H1 (cell line): ENCODE measurements at regions not wholly inside any gene's neighbourhood (a gene's known extent, or its start where the extent isn't known, plus 50 kb on each side); places are given as distances from the start of the nearest gene placed in this dataset.
"Not testable (repeated sequence)": the region's sequence is repeated elsewhere in the genome, so short reads cannot be mapped to it uniquely, and the experiment has no call there.

ENCODE experiments used
- CTCF ChIA-PET: fragments of 300-600 bp; sonication (Branson Sonifier 250); formaldehyde crosslinking; loops from one replicate; lab custom pipeline; 2021; ENCODE audit not compliant: partially characterized antibody; lab: Charles Lee
- POLR2A ChIA-PET: fragments of 300-600 bp; sonication (Branson Sonifier 250); formaldehyde crosslinking; loops from one replicate; lab custom pipeline; 2021; ENCODE audit warnings: inconsistent platforms; ENCODE audit not compliant: partially characterized antibody; lab: Charles Lee
- DNase-seq, 2 experiments: peaks; one replicate each; pipeline versions ENCODE4 v3.0.0 to v3.0.0-alpha.2; 2010 to 2022; ENCODE audit warnings: low spot score in 2 of 2, low read depth in 1 of 2, mixed read lengths in 1 of 2
- FAIRE-seq: peaks from 2 replicates; lab custom pipeline; 2011; peaks lifted over from hg19 to GRCh38; lab: Jason Lieb, UNC
- H2AFZ ChIP-seq: 2 replicates; pipeline ENCODE4 v1.8.1; 2012; ENCODE audit warnings: low read length, inconsistent platforms
- H2AK5ac ChIP-seq: 2 replicates; pipeline ENCODE4 v1.6.1; 2013; ENCODE audit warnings: low read depth, low read length
- H2BK120ac ChIP-seq: replicated peaks from 2 replicates; pipeline ENCODE3; 2013; ENCODE audit warnings: low read depth, low read length, inconsistent platforms
- H2BK12ac ChIP-seq: 2 replicates; pipeline ENCODE4 v1.6.1; 2013; ENCODE audit warnings: low read depth, low read length
- H2BK15ac ChIP-seq: 2 replicates; pipeline ENCODE4 v1.6.1; 2013; ENCODE audit warnings: low read length
- H2BK20ac ChIP-seq: 2 replicates; pipeline ENCODE4 v1.6.1; 2013; ENCODE audit warnings: low read length
- H2BK5ac ChIP-seq: 2 replicates; pipeline ENCODE4 v1.6.1; 2013; ENCODE audit warnings: low read depth, low read length
- H3K14ac ChIP-seq: 2 replicates; pipeline ENCODE4 v1.6.1; 2013; ENCODE audit warnings: inconsistent platforms; ENCODE audit not compliant: insufficient read length
- H3K18ac ChIP-seq: 2 replicates; pipeline ENCODE4 v1.6.1; 2013; ENCODE audit warnings: low read length; ENCODE audit errors: extremely low read depth
- H3K23ac ChIP-seq: 2 replicates; pipeline ENCODE4 v1.6.1; 2013; ENCODE audit warnings: inconsistent platforms; ENCODE audit not compliant: insufficient read length
- H3K23me2 ChIP-seq: 2 replicates; pipeline ENCODE4 v1.6.1; 2013; ENCODE audit warnings: low read depth, low read length
- H3K27ac ChIP-seq: 2 replicates; pipeline ENCODE4 v1.6.1; 2011; ENCODE audit warnings: low read depth, low read length, inconsistent platforms
- H3K27me3 ChIP-seq, 4 experiments: replicated peaks in 1 of 4; 1 replicate in 1 of 4; 2 replicates in 3 of 4; pipeline versions ENCODE4 v1.6.1 to v1.8.1; 2011 to 2013; ENCODE audit warnings: low read length in 3 of 4, mild to moderate bottlenecking in 3 of 4, inconsistent platforms in 2 of 4, mixed read lengths in 2 of 4, moderate library complexity in 1 of 4; ENCODE audit not compliant: control insufficient read depth in 3 of 4, insufficient read depth in 3 of 4; ENCODE audit errors: extremely low read depth in 1 of 4
- H3K36me3 ChIP-seq, 4 experiments: 2 replicates each; pipeline versions ENCODE4 v1.6.1 to v1.8.1; 2011 to 2013; ENCODE audit warnings: mild to moderate bottlenecking in 4 of 4, low read length in 3 of 4, moderate library complexity in 2 of 4, control low read depth in 1 of 4, inconsistent platforms in 1 of 4; ENCODE audit not compliant: insufficient read depth in 4 of 4, control insufficient read depth in 2 of 4
- H3K4ac ChIP-seq: replicated peaks from 2 replicates; pipeline ENCODE3; 2013; ENCODE audit warnings: low read length, low read depth, mixed read lengths, inconsistent platforms; ENCODE audit not compliant: insufficient read length
- H3K4me1 ChIP-seq, 4 experiments: replicated peaks in 1 of 4; 1 replicate in 1 of 4; 2 replicates in 3 of 4; pipeline versions ENCODE4 v1.6.1 to v1.8.1; 2011 to 2013; ENCODE audit warnings: low read length in 3 of 4, inconsistent platforms in 2 of 4, mixed read lengths in 1 of 4; ENCODE audit not compliant: insufficient read depth in 4 of 4, control insufficient read depth in 3 of 4
- H3K4me2 ChIP-seq, 2 experiments: 2 replicates each; pipeline versions ENCODE4 v1.6.1 to v1.8.1; 2011 to 2013; ENCODE audit warnings: low read depth in 2 of 2, low read length in 2 of 2, control low read depth in 1 of 2, inconsistent platforms in 1 of 2, mild to moderate bottlenecking in 1 of 2; ENCODE audit not compliant: insufficient read depth in 1 of 2
- H3K4me3 ChIP-seq, 4 experiments: fragments of 200-600, 300-600 bp in 1 of 4; sonication (generic), shearing (Covaris generic), sonication (Bioruptor Twin) in 1 of 4; 2 replicates each; pipeline versions ENCODE4 v1.5.1 to v1.8.1; 2011 to 2016; ENCODE audit warnings: low read length in 4 of 4, low read depth in 3 of 4, control low read depth in 2 of 4, inconsistent platforms in 2 of 4, mild to moderate bottlenecking in 2 of 4, mixed read lengths in 1 of 4, moderate library complexity in 1 of 4; ENCODE audit not compliant: insufficient read depth in 2 of 4; ENCODE audit errors: extremely low read depth in 1 of 4
- H3K56ac ChIP-seq: replicated peaks from 2 replicates; pipeline ENCODE3; 2013; ENCODE audit warnings: low read depth, mild to moderate bottlenecking, mixed read lengths, low read length, inconsistent platforms; ENCODE audit not compliant: insufficient read length
- H3K79me1 ChIP-seq: 2 replicates; pipeline ENCODE4 v1.6.1; 2013; ENCODE audit warnings: low read depth, low read length, control low read depth
- H3K79me2 ChIP-seq, 2 experiments: 2 replicates each; pipeline versions ENCODE4 v1.6.1 to v1.8.1; 2012 to 2013; ENCODE audit warnings: low read length in 2 of 2, mild to moderate bottlenecking in 2 of 2, inconsistent platforms in 1 of 2; ENCODE audit not compliant: insufficient read depth in 2 of 2, control insufficient read depth in 1 of 2
- H3K9ac ChIP-seq, 4 experiments: replicated peaks in 1 of 4; 1 replicate in 1 of 4; 2 replicates in 3 of 4; pipeline versions ENCODE4 v1.6.1 to v1.8.1; 2011 to 2013; ENCODE audit warnings: low read depth in 3 of 4, low read length in 3 of 4, control low read depth in 2 of 4, mild to moderate bottlenecking in 2 of 4, moderate library complexity in 2 of 4, inconsistent platforms in 1 of 4; ENCODE audit errors: extremely low read depth in 1 of 4
- H3K9me3 ChIP-seq, 2 experiments: 2 replicates each; pipeline versions ENCODE4 v1.6.1 to v1.8.1; 2012 to 2013; ENCODE audit warnings: mild to moderate bottlenecking in 2 of 2, moderate library complexity in 2 of 2, control low read depth in 1 of 2, inconsistent platforms in 1 of 2, low read depth in 1 of 2, low read length in 1 of 2, mixed read lengths in 1 of 2; ENCODE audit not compliant: insufficient read depth in 2 of 2
- H4K20me1 ChIP-seq, 2 experiments: replicated peaks in 1 of 2; 2 replicates each; pipeline versions ENCODE3 to v1.8.1; 2011 to 2013; ENCODE audit warnings: inconsistent platforms in 2 of 2, low read length in 2 of 2, mild to moderate bottlenecking in 1 of 2; ENCODE audit not compliant: insufficient read depth in 2 of 2, control insufficient read depth in 1 of 2
- H4K5ac ChIP-seq: 2 replicates; pipeline ENCODE4 v1.6.1; 2013; ENCODE audit warnings: low read length, low read depth, mixed read lengths, inconsistent platforms; ENCODE audit not compliant: insufficient read length
- H4K8ac ChIP-seq: 2 replicates; pipeline ENCODE4 v1.8.0; 2013; ENCODE audit warnings: mild to moderate bottlenecking, moderate library complexity, low read length, inconsistent platforms; ENCODE audit not compliant: insufficient read depth; ENCODE audit errors: extremely low read depth
- H4K91ac ChIP-seq: replicated peaks from 2 replicates; pipeline ENCODE3; 2013; ENCODE audit warnings: low read length, mixed read lengths, inconsistent platforms; ENCODE audit not compliant: insufficient read length
- WGBS, 2 experiments: shearing (Covaris generic) in 1 of 2; methylation state at CpG; one replicate each; pipeline versions ENCODE4 v1.1.6 to v1.1.7; 2013 to 2015; ENCODE audit warnings: low lambda C conversion rate in 2 of 2, mixed read lengths in 2 of 2, inconsistent platforms in 1 of 2, low coverage in 1 of 2, missing lambda C conversion rate in 1 of 2; ENCODE audit not compliant: insufficient replicate concordance in 2 of 2, insufficient coverage in 1 of 2, insufficient read length in 1 of 2; ENCODE audit errors: extremely low coverage in 1 of 2, missing lambda C conversion rate in 1 of 2; 5-methylcytosine and 5-hydroxymethylcytosine counted together

DNA sequence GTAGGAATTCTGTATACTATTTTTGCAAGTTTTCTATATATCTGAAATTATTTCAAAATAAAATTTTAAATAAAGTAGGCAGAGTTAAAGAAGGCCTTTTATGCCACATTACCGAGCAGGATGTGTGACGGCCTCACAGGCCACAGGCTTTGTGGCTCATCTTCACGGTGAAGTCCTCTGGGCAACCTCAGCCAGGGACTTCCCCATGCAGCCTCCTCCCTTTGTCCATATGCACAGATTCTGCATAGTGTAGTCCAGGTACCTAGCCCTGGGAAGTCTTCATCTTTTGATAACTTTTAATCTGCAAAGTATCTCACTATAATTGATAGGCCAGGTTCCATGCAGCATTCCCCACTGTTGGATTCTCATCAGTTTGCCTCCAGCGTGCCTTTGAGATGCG lies 62.8 kb downstream of the ARHGAP11B start:
- WGBS, 2 experiments = 85% methylated on average over 5 of the region's 5 CpGs; no CpG with 5 or more reads in 1 of the 2 experiments
- H3K36me3 ChIP-seq, H3K27me3 ChIP-seq, FAIRE-seq, CTCF ChIA-PET, H2AFZ ChIP-seq, H3K4me1 ChIP-seq, H3K14ac ChIP-seq, H4K5ac ChIP-seq, H2BK20ac ChIP-seq, H2BK5ac ChIP-seq, H3K4ac ChIP-seq, H4K8ac ChIP-seq, POLR2A ChIA-PET, H3K9ac ChIP-seq, H2BK12ac ChIP-seq, H4K91ac ChIP-seq, H3K4me2 ChIP-seq, H3K23ac ChIP-seq, H3K9me3 ChIP-seq, H2BK120ac ChIP-seq, H3K79me2 ChIP-seq, H3K27ac ChIP-seq, H2AK5ac ChIP-seq, H3K79me1 ChIP-seq, H3K18ac ChIP-seq, H4K20me1 ChIP-seq, H2BK15ac ChIP-seq, H3K56ac ChIP-seq, DNase-seq, H3K4me3 ChIP-seq, H3K23me2 ChIP-seq: not testable (repeated sequence)

DNA sequence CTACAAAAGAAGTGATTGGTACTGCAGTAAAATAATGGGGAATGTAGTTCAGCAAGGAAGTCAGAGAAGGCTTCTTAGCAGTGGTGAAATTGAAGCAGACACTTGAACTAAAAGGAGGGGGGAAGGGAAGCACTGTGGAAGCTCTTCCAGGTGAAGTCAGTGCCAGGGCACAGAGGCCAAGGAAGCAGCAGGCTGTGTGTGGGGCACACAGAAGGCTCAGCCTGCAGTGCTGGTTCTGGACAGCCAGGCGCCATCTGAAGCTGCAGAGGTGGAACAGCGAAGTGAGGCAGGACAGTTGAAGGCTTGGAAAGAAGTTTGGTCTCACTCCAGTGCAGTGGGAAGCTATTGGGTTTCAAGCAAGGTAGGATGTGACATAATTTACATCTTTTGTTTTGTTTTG lies 64.2 kb downstream of the ARHGAP11B start:
- H3K56ac ChIP-seq, H3K27ac ChIP-seq, CTCF ChIA-PET, H2AK5ac ChIP-seq, H3K79me2 ChIP-seq, H3K4me1 ChIP-seq, H3K9me3 ChIP-seq, H3K9ac ChIP-seq, FAIRE-seq, H3K4ac ChIP-seq, H3K23me2 ChIP-seq, H3K4me2 ChIP-seq, H4K8ac ChIP-seq, H3K27me3 ChIP-seq, POLR2A ChIA-PET, H2BK20ac ChIP-seq, H3K18ac ChIP-seq, H3K79me1 ChIP-seq, H3K36me3 ChIP-seq, H4K5ac ChIP-seq, H4K20me1 ChIP-seq, H2BK5ac ChIP-seq, H3K4me3 ChIP-seq, H3K23ac ChIP-seq, H3K14ac ChIP-seq, H4K91ac ChIP-seq, DNase-seq, H2AFZ ChIP-seq, H2BK15ac ChIP-seq, H2BK12ac ChIP-seq, H2BK120ac ChIP-seq: not testable (repeated sequence)
- WGBS, 2 experiments = 52% methylated on average over 2 of the region's 2 CpGs; no CpG with 5 or more reads in 1 of the 2 experiments
